ENCODE measurements at regions not wholly inside any gene's neighbourhood (a gene's known extent, or its start where the extent isn't known, plus 50 kb on each side); places are given as distances from the start of the nearest gene placed in this dataset.

DNA sequence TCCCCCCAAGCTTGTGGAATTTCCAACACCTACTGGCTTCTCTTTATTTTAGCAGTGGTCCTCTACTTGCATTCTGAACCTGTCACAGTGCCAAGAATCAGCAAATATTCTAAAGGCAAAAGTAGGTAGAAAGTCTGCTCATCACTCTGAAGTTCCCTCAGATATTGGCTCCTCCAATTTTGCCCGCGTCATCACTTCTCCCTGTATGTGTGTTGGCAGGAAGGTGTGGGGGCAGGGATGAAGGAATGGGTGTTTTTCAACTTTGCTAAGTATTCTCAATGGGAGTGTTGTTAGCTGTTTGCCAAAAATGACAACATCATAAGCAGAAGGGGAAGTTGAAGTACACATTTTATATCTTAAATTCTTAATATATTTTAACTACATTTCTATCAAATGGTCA, 226.2 kb downstream of the POLR1F start:
- H3K9me3 ChIP-seq, result peaks cover 0 to 14% (median 0%) of the 10 kb centered on the region in 3 donors
- H3K4me1 ChIP-seq, result no peaks in the 10 kb centered on the region
- 92 to 93% methylated on average over 2 of the region's 2 CpGs for WGBS, 2 donors (ENCODE audit: low coverage in 1 of 2)
- no peaks in the 10 kb centered on the region for H3K27me3 ChIP-seq
- no peaks in the 10 kb centered on the region for H3K36me3 ChIP-seq
- H3K4me3 ChIP-seq, result no peak overlapping the region
- no peak for ATAC-seq
- no peak overlapping the region for H3K27ac ChIP-seq
- TF ChIP-seq, protein P1, sequence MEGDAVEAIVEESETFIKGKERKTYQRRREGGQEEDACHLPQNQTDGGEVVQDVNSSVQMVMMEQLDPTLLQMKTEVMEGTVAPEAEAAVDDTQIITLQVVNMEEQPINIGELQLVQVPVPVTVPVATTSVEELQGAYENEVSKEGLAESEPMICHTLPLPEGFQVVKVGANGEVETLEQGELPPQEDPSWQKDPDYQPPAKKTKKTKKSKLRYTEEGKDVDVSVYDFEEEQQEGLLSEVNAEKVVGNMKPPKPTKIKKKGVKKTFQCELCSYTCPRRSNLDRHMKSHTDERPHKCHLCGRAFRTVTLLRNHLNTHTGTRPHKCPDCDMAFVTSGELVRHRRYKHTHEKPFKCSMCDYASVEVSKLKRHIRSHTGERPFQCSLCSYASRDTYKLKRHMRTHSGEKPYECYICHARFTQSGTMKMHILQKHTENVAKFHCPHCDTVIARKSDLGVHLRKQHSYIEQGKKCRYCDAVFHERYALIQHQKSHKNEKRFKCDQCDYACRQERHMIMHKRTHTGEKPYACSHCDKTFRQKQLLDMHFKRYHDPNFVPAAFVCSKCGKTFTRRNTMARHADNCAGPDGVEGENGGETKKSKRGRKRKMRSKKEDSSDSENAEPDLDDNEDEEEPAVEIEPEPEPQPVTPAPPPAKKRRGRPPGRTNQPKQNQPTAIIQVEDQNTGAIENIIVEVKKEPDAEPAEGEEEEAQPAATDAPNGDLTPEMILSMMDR (IDR thresholded peaks at IDR 0.05), result no peak
- no peak for TF ChIP-seq EP300 (IDR thresholded peaks at IDR 0.05)
- no peak for TF ChIP-seq POLR2AphosphoS5 (IDR thresholded peaks at IDR 0.05)

DNA sequence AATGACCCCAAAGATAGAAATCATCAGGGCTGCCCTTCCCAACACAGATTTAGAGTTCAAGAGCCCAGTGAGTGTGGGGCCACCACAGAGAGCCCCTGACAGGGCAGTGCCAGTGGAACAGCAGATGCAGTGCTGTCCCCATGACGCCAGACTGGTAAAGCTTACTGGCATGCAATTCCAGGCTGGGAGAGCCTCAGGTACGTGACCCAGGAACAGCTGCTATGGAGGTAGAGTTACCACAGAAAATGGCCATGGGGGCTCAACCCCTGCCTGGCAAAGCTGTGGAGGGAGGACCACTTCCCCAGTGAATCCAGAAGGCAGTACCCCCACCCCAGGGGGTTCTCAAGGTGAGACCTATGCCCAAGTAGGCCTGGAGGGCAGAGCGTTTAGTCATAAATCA, 228.5 kb downstream of the POLR1F start:
- 80% methylated on average over 1 of the region's 3 CpGs; no CpG with 5 or more reads in 1 of the 2 donors for WGBS, 2 donors (ENCODE audit: low coverage in 1 of 2)
- Histone ChIP-seq H3K36me3 (no peaks in the 10 kb centered on the region), H3K9me3 (peaks cover 0 to 14% (median 0%) of the 10 kb centered on the region in 3 donors), H3K27me3 (no peaks in the 10 kb centered on the region), H3K27ac (no peak overlapping the region), H3K4me1 (no peaks in the 10 kb centered on the region), H3K4me3 (no peak overlapping the region)
- ATAC-seq, result no peak
- TF ChIP-seq, protein P1 (IDR thresholded peaks at IDR 0.05), result no peak
- TF ChIP-seq POLR2AphosphoS5 (IDR thresholded peaks at IDR 0.05) (no peak), POLR2A (IDR thresholded peaks at IDR 0.05) (no peak), EP300 (IDR thresholded peaks at IDR 0.05) (no peak)

DNA sequence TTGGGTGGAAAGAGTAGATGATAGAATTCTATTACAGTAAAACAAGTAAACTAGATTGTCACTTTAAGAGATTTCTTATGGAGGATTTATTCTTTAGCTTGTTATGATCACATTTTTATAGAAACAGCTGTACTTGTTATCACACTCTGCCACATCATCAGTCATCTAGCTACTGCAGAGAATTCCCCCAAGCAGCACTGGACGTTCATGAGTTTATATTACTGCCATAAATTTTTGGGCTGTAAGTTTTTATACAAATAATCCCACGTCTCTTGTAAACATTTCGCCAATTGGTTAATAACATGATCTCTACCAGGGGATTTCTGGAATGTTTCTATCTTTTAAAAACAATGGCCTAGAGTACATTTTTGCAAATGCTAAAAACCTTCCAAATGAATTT, 238.8 kb downstream of the POLR1F start:
- Histone ChIP-seq H3K27ac (no peak overlapping the region), H3K4me3 (no peak overlapping the region), H3K27me3 (no peaks in the 10 kb centered on the region), H3K36me3 (no peaks in the 10 kb centered on the region), H3K9me3 (no peaks in the 10 kb centered on the region), H3K4me1 (no peaks in the 10 kb centered on the region)
- no peak for ATAC-seq
- 4 to 22% methylated on average over 3 of the region's 3 CpGs for WGBS, 2 donors (ENCODE audit: low coverage in 1 of 2)
- TF ChIP-seq POLR2AphosphoS5 (IDR thresholded peaks at IDR 0.05), result no peak
- TF ChIP-seq, protein P1 (IDR thresholded peaks at IDR 0.05), result no peak
- no peak for TF ChIP-seq POLR2A (IDR thresholded peaks at IDR 0.05)
- no peak for TF ChIP-seq EP300 (IDR thresholded peaks at IDR 0.05)

DNA sequence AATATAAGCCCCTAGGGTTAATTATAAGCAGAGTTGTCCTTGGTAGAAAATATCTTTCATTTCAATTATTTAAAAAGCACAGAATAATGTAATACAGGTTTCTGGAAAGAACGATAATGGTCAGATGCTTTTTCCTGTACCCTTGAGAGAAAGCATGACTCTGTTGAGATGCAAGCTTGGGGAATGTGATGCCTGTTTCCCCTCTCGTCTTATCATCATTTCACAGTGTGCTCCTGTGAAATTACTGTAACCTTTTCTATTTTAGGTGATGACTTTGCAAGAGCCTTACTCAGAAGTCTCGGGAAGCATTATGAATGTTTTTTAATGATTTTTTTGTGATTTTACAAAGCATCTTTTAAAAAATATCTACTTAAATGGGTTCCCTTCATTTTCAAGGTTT, 243.0 kb downstream of the POLR1F start:
- no peaks in the 10 kb centered on the region for H3K9me3 ChIP-seq
- H3K4me1 ChIP-seq, result no peaks in the 10 kb centered on the region
- H3K27ac ChIP-seq, result no peak overlapping the region
- WGBS, 2 donors (ENCODE audit: low coverage in 1 of 2), result 49 to 73% methylated on average over 3 of the region's 3 CpGs
- H3K27me3 ChIP-seq, result no peaks in the 10 kb centered on the region
- no peak overlapping the region for H3K4me3 ChIP-seq
- TF ChIP-seq, protein P1 (IDR thresholded peaks at IDR 0.05), result no peak
- TF ChIP-seq POLR2A (IDR thresholded peaks at IDR 0.05) (no peak), POLR2AphosphoS5 (IDR thresholded peaks at IDR 0.05) (no peak), EP300 (IDR thresholded peaks at IDR 0.05) (no peak)
- H3K36me3 ChIP-seq, result no peaks in the 10 kb centered on the region
- no peak for ATAC-seq

DNA sequence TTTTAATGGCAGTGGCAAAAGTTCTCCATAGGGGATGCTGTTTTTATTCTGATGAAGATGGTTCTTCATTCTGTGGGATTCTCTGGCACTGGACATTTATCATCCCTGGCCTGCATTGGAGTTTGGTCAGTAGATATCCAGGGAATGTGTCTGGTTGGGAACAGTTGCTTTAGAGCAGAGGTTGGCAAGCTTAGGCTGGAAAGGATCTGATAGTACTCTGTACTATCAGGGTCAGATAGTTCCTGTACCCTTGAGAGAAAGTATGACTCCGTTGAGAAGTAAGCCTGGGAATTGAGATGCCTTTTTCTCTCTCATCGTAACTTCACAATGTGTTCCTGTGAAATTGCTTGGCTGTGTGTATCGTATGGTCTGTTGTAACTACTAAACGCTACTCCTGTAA, 244.1 kb downstream of the POLR1F start:
- Histone ChIP-seq H3K27ac (no peak overlapping the region), H3K4me1 (no peaks in the 10 kb centered on the region), H3K27me3 (no peaks in the 10 kb centered on the region), H3K4me3 (no peak overlapping the region), H3K9me3 (no peaks in the 10 kb centered on the region), H3K36me3 (no peaks in the 10 kb centered on the region)
- WGBS, 2 donors (ENCODE audit: low coverage in 1 of 2), result 91 to 93% methylated on average over 3 to 4 of the region's 4 CpGs
- TF ChIP-seq, protein P1 (IDR thresholded peaks at IDR 0.05), result no peak
- no peak for TF ChIP-seq POLR2AphosphoS5 (IDR thresholded peaks at IDR 0.05)
- TF ChIP-seq EP300 (IDR thresholded peaks at IDR 0.05), result no peak
- TF ChIP-seq POLR2A (IDR thresholded peaks at IDR 0.05), result no peak
- ATAC-seq, result no peak

All from gastroesophageal sphincter (tissue), 4 donors.